ENCODE measurements at regions not wholly inside any gene's neighbourhood (a gene's known extent, or its start where the extent isn't known, plus 50 kb on each side); places are given as distances from the start of the nearest gene placed in this dataset.
"Not testable (repeated sequence)": the region's sequence is repeated elsewhere in the genome, so short reads cannot be mapped to it uniquely, and the experiment has no call there.

- DNase-seq, result no peak
These were observed 150.4 kb upstream of the NEBL start for GRCh38 chr10:21047511-21047910.

- no peak for DNase-seq
These were observed 150.0 kb upstream of the NEBL start for GRCh38 chr10:21047096-21047495.

- DNase-seq, result no peak
These were observed 145.9 kb upstream of the NEBL start for GRCh38 chr10:21043044-21043443.

GRCh38 chr10:21042536-21042935 lies 145.4 kb upstream of the NEBL start:
- no peak for DNase-seq

GRCh38 chr10:21041763-21042458 lies 144.8 kb upstream of the NEBL start:
- DNase-seq, result no peak

- no peak for DNase-seq
These were observed 142.6 kb upstream of the NEBL start for GRCh38 chr10:21039721-21040120.

GRCh38 chr10:21036757-21037156 lies 139.6 kb upstream of the NEBL start:
- DNase-seq, result no peak

- not testable (repeated sequence) for DNase-seq
These were observed 137.7 kb upstream of the NEBL start for GRCh38 chr10:21034770-21035169.

- DNase-seq, result no peak
These were observed 137.1 kb upstream of the NEBL start for GRCh38 chr10:21034241-21034640.

- no peak for DNase-seq
These were observed 135.6 kb upstream of the NEBL start for GRCh38 chr10:21032587-21033319.

- DNase-seq, result no peak
These were observed 134.2 kb upstream of the NEBL start for GRCh38 chr10:21031232-21031795.

- no peak for DNase-seq
These were observed 133.0 kb upstream of the NEBL start for GRCh38 chr10:21030091-21030490.

GRCh38 chr10:21022821-21023220 lies 125.7 kb upstream of the NEBL start:
- DNase-seq, result no peak

GRCh38 chr10:21021843-21022594 lies 124.9 kb upstream of the NEBL start:
- no peak for DNase-seq

GRCh38 chr10:21021231-21021630 lies 124.1 kb upstream of the NEBL start:
- DNase-seq, result no peak

GRCh38 chr10:21020545-21020944 lies 123.4 kb upstream of the NEBL start:
- peak; percentile 58 for DNase-seq

- DNase-seq, result no peak
These were observed 122.3 kb upstream of the NEBL start for GRCh38 chr10:21019436-21019835.

- no peak for DNase-seq
These were observed 118.7 kb upstream of the NEBL start for GRCh38 chr10:21015851-21016250.

- no peak for DNase-seq
These were observed 117.0 kb upstream of the NEBL start for GRCh38 chr10:21014141-21014540.

GRCh38 chr10:21011433-21012018 lies 114.4 kb upstream of the NEBL start:
- DNase-seq, result no peak

GRCh38 chr10:21010615-21011014 lies 113.5 kb upstream of the NEBL start:
- no peak for DNase-seq

- DNase-seq, result no peak
These were observed 106.2 kb upstream of the NEBL start for GRCh38 chr10:21003240-21003822.

Data from activated CD4-positive, alpha-beta T cell treated with anti-CD3 and anti-CD28 coated beads, Interleukin-2, Interleukin-6, amounts not matched to agents 100 ng/mL and 50 ng/mL, durations not matched to agents 16 hours and 8 hours (primary cell).